Right renal cortex interstitium (tissue), 3 donors: ENCODE measurements at regions not wholly inside any gene's neighbourhood (a gene's known extent, or its start where the extent isn't known, plus 50 kb on each side); places are given as distances from the start of the nearest gene placed in this dataset.
A peak's percentile ranks its signal among the peaks of the same experiment; 100 is the strongest.

Experiments
- DNase-seq, 3 donors: peaks; one replicate each; pipeline ENCODE4 v3.0.0-alpha.2; 2013; ENCODE audit warnings: low read depth in 3 of 3, low spot score in 2 of 3

DNA sequence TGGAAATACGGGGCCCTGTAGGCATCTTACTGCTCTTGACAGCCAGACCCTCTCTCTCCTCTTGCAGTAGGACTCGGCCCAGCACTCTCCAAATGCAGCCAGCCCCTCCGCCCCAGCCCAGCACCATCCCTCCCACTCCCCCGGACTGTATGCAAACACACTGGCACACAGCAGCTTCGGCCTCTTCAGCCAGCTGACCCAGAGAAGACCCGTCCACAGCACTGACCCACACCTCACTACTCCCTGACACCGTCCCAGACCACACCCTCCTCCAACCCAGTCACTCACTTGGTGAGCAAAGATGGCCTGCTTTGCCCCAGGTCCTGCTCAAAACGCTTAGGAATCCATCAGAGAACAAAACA, 164.6 kb downstream of the IGLL1 start:
- no peak for DNase-seq

DNA sequence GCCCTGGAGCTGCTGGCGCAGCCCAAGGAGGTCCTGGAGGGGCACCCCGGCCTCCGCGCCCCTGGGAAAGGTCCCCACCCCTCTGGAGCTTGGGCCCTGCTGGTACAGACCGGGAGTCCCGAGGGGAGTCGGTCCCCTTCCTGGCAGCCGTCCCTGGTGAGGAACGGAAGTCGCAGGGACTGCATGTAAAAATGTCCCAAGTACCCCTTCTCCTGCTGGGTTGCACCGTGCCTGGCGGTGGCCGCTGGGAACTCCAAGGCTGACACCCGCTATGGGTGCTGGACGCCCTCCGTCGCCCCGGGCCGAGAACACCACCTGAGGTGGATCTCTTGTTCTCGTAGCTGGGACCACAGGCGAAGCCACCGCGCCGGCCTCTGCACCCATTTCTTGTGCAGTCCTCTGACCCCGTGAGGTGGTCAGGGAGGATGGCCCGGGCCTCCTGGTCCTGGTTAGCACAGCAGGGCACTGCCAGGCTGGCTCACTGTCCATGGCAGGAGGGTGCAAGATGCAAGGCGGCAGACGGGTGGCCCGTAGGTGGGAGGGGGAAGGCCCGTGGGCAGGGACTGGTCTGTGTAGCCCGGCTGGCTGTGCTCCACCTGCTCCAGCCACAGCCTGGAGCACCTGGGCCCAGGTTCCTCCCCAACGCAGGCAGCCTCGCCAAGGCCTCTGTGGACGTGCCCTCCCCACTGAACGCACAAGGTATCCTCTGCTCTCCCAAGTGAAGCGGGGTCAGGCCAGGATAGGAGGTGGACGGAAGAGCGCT, 165.2 kb downstream of the IGLL1 start:
- DNase-seq, result no peak

DNA sequence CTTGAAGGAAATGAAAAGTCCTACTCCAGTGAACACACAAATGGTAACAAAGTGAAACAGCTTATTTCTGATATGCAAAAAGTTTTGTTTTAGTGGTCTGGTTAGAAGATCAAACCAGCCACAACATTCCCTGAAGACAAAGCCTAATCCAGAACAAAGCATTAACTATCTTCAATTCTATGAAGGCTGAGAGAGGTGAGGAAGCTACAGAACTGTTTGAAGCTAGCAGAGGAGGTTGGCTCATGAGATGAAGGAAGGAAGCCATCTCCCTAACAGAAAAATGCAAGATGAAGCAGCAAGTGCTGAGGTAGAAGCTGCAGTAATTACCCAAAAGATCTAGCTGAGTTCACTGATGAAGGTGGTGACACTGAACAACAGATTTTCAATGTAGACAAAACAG, 168.4 kb downstream of the IGLL1 start:
- no peak for DNase-seq

DNA sequence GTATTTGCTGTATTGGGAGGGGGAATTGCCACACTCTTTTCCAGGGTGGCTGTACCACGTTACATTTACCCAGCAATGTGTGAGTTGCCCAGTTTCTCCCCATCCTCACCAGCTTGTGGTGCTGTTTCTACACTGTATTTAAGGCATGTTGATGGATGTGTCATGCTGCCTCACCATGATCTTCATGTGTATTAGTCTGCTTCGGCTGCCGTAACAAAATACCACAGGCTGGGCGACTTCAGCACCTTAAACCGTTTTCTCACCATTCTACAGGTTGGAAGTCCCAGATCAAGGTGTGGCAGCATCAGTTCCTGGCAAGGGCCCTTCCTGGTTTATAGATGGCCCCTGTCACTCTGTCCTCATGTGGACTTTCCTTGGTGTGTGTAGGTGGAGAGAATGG, 169.7 kb downstream of the IGLL1 start:
- DNase-seq, result no peak

DNA sequence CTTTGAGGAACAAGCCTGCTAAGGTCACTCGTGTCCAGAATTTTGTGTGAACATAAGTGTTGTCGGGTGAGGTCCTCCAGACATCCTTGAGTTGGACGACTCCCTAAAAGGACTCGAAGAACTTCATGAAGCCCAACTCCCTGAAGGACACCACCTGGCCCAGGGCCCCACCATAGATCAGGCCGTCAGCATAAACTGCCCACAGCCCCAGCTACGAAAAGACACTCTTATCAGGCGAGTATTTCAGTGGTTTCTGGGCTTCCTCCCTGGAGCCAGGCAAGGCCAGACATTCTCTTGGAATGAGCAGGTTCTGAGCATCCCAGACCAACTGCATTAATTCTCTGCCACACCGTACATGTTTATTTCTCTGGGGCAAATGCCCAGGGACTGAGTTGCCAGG, 170.1 kb downstream of the IGLL1 start:
- no peak for DNase-seq

DNA sequence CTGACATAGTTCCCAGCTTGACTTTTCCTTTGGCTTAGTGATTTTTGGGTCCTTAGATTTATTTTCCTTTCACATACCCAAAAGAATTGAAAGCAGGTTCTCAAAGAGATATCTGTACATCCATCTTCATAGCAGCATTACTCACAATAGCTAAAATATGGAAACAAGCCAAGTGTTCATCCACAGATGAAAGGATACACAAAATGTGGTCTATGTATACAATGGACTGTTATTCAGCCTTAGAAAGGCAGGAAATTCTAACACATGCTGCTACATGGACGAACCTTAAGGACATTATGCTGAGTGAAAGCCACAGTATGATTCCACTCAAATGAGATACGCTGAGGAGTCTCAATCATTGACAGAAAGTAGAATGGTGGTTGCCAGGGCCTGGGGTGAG, 171.8 kb downstream of the IGLL1 start:
- DNase-seq, result no peak

DNA sequence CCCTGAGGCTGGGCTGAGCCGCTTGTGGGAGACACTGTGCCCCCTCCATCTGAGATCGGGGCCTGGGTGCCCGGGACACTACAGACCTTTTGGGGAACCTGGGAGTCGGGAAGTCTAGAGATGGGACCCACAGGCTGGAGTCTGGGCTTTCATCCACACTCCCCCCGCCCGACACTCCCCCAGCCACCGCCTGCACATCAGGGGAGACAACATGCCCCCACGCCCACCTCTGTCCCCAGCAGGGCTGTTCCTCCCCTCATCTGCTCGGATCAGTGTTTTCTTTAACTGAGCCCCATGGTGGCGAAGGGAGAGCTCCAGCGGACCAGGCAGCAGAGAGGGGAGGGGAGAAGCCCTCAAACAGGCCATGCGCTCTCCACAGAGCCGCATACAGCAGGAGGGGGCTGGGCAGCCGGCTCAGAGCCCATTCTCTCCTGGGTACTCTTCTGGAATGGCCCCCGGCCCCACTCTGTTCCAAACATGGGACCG, 174.7 kb downstream of the IGLL1 start:
- no peak for DNase-seq

DNA sequence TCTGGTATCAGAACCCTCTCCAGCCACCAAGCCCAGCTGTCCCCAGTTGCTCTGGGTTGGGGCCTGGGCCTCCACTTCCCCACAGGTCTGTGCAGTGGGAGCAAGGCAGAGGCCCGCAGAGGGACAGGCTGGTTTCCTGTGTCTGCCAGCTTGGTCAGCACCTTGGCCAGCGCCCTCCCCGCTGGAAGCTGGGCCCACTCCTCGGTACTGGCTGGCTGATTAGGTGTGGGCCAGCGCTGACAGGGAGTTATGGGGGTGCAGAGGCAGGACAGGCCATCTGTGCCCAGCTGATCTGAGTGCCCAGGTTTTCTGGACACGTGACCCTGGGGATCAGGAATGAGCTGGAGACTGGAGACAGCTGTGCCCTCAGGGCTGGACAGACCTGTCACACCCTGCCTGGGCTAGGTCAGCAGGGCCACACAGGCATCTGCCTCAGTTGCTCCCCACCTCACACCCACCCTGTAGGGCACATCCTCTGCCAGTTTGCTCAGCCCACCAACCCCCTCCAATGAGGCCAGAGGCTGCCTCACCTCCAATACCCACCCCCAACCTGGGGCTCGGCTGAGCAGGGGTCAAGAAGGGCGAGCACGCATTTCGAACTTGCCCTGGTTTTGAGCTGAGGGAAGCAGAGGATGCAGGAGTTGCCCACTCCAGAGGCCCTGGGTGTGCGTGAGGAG, 175.3 kb downstream of the IGLL1 start:
- peak in 2 of 3 donors; percentile 55 to 75 for DNase-seq

DNA sequence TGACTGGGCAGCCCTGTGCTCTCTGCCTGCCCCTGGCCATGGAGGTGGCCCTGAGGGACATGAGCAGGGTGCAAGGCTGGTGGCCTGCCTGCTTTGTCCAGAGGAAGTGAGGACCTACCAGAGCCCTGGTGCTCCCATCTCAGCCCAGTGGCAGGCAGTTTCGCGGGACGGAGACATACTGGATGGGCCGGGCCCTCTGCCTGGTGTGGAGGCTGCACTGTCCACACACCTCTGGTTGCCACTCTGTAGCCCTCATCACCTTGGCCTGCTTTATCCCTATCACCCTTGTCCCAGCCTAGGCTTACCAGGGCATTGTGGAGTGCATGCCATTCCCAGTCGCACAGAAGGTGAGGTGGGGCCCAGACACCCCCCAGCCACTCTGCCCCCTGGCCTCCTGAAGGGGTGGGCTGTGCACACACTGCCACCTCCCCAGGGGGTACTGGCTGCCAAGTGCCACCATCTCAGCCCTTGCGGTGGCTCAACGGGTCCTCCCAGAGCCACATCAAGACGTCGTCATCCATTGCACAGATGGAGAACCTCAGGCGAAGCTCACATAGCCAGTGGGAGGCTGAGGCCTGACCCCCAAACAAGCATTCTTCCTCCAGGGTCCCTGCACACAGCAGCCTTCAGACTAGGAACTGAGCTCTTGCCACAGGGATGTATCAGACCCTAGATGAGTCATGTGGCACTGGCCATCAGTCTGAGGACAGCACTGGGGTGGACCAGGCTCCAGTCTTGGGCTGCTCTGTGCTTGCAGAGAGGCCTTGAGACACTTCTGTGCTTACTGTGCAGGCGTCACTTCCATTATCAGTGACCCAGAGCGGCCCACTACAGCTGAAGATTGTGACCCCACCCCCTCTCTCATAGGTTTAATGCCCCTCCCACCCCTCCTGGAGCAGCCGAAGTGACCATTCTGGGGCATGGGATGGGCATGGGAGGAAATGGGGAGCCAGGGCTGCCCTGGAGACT, 176.1 kb downstream of the IGLL1 start:
- DNase-seq, result no peak

DNA sequence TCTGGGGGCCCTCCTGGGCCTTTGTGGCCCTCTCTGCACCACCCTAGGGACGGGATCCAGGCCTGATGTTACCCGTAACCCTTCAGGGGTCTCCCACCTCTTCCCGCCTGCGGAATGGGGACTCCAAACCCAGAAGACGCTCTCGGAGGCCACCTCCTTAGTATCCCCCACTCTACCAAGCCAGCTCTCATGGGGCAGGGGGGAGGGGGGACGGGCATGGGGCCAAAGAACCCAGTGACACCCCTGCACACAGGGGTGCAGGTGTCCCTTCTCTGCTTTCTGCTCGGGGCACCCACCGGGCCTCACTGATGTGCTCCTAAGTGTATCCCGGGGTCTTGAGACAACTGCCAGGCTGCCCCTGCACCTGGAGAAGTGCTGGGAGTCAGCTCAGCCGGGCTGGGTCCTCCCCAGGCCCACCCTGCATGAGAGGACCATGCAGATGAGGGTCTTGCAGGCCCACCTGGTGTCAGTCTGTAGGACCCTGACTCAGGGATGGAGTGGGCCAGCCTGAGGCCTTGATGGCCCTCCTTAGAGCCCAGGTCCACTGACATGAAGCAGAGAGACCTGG, 176.9 kb downstream of the IGLL1 start:
- DNase-seq, result no peak

DNA sequence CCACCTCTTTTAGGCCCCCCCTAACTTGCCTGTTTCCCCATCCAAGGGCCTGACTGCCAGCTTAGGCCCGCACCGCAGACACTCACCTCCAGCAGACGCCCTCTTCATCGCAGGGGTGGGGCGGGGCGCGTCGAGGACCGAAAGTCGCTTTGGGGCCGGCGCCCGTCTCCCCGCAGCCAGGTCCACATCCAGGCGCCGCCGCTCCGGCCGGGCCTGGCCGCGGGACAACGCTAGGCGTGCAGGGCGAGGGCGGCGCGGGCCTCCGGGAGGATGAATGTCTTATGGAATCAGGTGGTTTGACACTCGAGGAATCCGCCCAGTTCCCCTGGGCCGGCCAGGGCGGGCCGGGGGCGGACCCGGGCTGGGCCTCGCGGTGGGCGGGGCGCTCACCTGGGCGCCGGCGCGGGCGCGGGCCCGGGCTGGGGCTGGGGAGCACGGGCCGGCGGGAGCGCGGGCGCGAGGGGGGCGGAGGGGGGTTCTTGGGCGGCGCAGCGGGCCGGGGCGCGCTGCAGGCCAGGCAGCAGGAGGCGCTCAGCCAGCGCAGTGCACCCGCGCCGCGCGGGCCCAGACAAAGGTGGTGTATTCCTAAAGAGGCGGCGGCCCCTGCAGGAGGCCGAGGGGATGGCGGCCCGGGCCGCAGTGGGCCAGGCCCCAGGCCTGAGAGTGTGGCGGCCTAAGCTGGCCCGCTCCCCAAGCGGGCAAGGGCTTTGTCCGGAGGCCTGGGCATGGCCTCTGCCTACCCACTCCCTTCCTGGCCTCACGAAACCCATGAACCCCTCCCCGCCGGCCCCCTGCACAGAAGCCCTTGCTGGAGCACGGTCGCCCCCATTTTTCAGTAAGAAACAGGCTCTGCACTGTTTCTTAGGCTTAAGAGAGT, 177.6 kb downstream of the IGLL1 start:
- peak in 2 of 3 donors; percentile 58 to 70 for DNase-seq

DNA sequence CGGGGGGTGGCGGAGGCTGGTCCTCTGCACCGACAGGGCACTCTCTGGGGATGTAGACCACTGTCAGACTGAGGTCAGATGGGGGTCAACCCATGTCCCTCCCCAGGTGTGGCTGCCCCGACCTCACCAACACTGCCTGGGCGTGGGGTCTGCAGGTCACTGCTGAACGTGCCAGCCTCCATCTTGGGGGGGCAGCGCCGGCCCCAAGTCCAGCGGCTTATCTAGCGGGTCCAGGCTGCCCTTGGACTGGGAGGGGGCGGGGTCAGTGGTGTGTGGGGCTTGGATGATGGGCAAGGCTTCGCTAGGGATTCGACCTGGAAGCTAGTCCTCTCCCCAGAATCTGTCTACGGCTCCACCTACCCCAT, 178.2 kb downstream of the IGLL1 start:
- DNase-seq, result no peak

DNA sequence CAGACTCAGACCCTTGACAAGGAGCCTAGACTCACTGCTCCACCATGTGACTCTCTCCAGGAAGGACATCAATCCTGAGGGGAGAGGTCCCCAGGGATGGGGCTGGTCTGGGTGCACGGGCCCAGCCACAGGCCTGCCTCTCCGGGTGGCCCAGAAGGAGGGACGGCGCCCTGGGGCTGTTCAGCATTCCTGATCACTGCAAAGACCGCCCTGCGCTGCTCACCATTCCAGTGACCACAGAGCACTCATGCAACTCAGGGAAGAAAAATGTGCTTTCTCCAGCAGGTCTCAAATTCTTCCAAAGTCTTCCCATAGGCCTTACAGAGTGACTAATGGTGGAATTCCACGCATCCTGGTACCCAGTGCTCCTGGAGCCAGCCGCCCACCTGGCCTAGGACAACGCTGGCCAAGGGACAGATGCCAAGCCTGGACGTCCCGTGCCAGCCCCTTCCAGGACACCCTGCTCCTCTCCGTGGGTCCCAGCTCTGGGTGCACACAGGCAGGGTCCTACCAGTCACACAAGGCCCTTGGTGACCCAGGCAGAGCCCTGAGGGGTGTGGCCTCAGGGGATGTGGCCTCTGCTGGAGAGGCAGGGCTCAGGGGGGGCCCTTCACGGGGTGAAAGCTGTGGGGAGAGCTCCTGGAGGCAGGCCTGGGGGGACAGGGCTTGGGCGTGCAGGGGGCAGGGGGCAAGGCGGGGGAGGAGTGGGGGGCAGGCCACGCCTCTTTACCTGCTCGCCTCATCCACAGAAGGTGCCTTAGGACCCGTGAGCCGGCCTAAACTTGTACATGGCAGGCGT, 178.8 kb downstream of the IGLL1 start:
- DNase-seq, result no peak

DNA sequence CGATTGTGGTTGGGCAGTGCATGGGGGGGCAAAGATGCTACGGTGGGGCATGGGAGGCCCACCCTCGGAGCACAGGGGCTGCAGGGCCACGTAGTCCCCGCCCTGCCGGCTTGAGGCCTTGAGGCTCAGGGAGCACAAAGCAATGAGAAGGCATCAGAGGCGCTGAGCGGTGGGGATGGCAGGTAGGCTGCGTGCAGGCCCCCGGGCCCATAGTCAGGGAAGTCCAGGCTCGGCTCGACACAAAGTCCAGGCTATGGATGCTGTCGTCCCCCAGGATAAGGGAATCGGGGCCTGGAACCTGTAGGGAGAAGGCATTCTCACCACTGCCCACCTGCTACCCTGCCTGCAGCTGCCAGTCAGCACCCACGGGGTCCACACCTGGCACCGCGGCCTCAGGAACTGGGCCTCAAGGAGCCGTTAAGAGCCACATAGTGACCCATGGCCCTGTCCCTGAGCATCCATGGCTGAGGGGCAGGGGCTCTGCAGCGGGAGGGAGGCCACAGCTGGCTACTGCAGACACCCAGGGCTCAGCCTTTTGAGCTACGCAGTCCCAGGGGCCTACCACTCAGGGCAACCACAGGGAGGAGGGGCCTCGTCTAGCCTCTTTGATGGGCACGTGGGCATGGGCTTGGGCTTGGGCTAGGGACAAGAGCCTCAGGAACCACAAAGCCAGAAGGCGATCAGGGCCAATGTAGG, 179.7 kb downstream of the IGLL1 start:
- no peak for DNase-seq

DNA sequence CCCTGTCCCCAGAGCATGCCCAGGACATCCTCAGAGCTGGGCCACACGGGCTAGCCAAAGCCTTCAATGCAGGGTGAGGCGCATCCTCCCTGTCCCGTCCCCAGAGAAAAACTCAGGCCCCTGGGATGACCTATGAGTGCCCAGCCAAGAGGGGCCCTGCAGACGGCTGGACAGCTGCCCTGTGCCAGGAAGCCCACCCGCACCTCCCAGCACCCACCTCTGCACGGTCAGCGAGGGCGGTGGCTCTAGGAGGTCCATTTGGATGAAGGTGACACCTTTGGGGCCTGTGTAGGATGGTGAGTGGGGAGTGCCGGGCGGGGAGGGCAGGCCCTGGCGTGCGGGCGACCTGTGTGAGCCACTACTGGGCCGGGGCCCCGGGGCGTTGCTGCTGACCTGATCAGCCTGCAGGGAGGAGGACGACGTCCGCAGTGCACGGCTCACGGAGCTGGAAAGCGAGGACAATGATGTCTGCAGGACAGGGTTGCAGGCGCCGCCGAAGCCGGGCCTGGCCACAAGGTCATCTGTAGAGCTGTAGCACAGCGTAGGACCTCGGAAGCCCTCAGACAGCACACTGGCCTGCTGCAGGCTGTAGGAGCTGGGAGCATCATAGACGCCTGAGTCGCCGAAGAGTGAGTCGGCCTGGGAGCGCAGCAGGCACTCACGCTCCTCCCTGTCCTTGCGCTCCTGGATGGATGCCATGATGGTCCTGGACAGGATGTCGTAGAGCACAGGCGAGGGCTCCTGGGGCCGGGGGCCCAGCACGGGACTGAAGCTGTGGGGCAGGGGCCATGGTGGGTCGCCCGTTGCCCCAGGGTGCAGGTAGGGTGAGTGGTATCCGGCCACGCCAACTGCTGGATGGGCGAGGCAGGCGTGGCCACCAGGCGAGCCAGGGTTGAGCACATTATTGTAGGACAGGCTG, 180.5 kb downstream of the IGLL1 start:
- DNase-seq, result no peak

DNA sequence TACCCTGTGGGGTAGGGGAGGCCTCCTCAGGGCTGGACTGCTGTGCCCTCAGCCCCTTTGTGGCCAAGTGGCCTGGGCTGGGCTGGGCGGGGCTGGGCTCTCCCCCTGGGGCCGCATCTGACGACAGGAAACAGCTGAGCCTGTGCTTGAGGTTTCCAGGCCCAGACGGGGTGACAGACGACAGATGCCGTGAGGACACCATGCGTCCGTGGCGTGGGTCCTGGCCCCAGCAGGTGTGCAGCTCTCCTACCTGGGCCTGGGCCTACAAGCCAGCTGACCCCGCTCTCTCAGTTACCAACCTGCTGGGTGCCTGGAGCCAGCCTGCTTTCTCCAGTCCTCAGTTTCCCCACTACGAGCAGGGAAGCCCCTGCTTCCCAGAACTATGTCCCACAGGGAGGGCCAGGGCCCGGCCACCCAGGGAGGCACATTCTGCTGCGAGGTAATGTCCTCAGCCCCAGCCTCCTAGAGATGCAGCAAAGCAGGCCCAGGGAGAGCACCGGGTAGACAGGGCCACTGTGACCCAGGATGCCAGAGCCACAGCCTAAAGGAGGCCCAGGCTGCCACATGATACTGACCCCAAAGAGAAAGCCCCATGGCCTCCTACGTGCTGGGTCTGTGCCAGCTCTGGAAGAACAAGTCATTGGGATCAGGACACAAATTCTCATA, 181.3 kb downstream of the IGLL1 start:
- DNase-seq, result no peak
